Muscle of leg (tissue), 3 donors: ENCODE measurements at regions not wholly inside any gene's neighbourhood (a gene's known extent, or its start where the extent isn't known, plus 50 kb on each side); places are given as distances from the start of the nearest gene placed in this dataset.

Experiments
- DNase-seq: peaks from one replicate; pipeline ENCODE4 v3.0.0; 2013
- H3K27ac ChIP-seq: one replicate; pipeline ENCODE4 v1.5.1; 2013; ENCODE audit warnings: mild to moderate bottlenecking, low read length, control low read depth
- H3K27me3 ChIP-seq: one replicate; pipeline ENCODE4 v1.6.1; 2013; ENCODE audit warnings: low read length; ENCODE audit not compliant: control insufficient read depth, insufficient read depth
- H3K36me3 ChIP-seq: one replicate; pipeline ENCODE4 v1.6.1; 2013; ENCODE audit warnings: low read length; ENCODE audit not compliant: control insufficient read depth, insufficient read depth
- H3K4me1 ChIP-seq: one replicate; pipeline ENCODE4 v1.6.1; 2013; ENCODE audit warnings: low read length; ENCODE audit not compliant: control insufficient read depth, insufficient read depth
- H3K4me3 ChIP-seq: one replicate; pipeline ENCODE4 v1.5.1; 2013; ENCODE audit warnings: low read length, control low read depth
- H3K9me3 ChIP-seq: replicated peaks from 2 replicates; pipeline ENCODE4 v1.6.1; 2013; ENCODE audit warnings: low read depth, low read length; ENCODE audit not compliant: control insufficient read depth
- WGBS: methylation state at CpG from one replicate; pipeline ENCODE4 v1.1.5; 2013; ENCODE audit warnings: missing lambda C conversion rate; ENCODE audit not compliant: insufficient coverage; 5-methylcytosine and 5-hydroxymethylcytosine counted together

- 64% methylated on average over 4 of the region's 4 CpGs for WGBS
- Histone ChIP-seq H3K27ac (no peak overlapping the region), H3K36me3 (no peaks in the 10 kb centered on the region)
Measured at GRCh38 chr2:48826986-48827385, 71.5 kb upstream of the LHCGR start.

DNA sequence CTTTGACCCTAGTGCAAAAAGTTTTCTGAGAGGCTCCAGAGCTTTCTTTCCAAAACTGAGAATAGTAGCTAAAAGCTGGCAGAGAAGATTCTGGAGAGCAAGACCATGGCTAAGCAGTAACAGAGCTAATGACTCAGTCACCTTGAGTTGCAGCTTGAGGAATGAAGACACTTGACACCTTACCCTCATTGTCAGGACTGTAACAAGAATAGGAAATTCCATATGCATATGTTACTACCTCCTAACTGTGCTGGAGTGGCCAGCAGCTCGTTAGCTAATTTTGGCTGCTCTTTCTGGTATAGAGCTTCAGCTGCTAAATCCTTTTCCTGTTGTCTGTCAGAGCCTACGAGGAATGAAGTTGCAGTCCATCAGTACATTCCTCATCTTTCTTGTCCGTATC is 68.6 kb upstream of the LHCGR start:
- Histone ChIP-seq H3K4me1 (no peaks in the 10 kb centered on the region), H3K9me3 (no peaks in the 10 kb centered on the region), H3K36me3 (no peaks in the 10 kb centered on the region), H3K4me3 (no peak overlapping the region), H3K27ac (no peak overlapping the region), H3K27me3 (no peaks in the 10 kb centered on the region)
- WGBS: 50% methylated on average over 3 of the region's 3 CpGs
- no peak for DNase-seq

More at GRCh38 chr2:48826986-48827385, 71.5 kb upstream of the LHCGR start:
- Histone ChIP-seq H3K9me3 (no peaks in the 10 kb centered on the region), H3K27me3 (no peaks in the 10 kb centered on the region), H3K4me1 (no peaks in the 10 kb centered on the region), H3K4me3 (no peak overlapping the region)
- no peak for DNase-seq

DNA sequence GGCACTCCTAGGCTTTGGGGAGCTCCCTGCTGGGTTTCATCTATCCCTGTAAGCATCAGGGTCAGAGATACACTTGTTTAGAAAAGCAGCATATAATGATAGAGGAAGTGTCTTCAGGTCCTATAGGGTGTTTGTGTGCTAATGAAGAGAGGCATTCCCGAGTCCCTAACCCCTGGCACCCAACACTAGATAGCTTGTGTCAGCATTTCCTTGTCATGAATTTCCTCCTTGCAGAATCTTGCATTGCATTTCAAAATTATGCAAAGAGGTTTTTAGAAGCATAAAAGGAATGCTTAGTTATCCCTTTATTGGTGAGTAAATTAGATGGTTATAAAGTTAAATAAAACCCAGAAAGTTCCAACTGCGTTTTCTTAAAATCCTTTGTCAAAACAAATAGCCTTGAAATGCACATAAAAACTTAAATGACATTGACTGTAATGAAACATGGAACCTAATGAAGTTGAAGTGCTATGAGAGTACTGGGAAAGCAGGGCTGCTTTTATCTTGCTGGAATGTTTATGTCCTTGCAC is 63.7 kb upstream of the LHCGR start:
- H3K4me3 ChIP-seq: no peak overlapping the region
- H3K27me3 ChIP-seq: no peaks in the 10 kb centered on the region
- no peaks in the 10 kb centered on the region for H3K4me1 ChIP-seq
- H3K36me3 ChIP-seq: no peaks in the 10 kb centered on the region
- no CpG with 5 or more reads among the region's 2 CpGs for WGBS
- no peak for DNase-seq
- no peak overlapping the region for H3K27ac ChIP-seq
- no peaks in the 10 kb centered on the region for H3K9me3 ChIP-seq

GRCh38 chr2:48817355-48817754 is 61.8 kb upstream of the LHCGR start:
- Histone ChIP-seq H3K27me3 (no peaks in the 10 kb centered on the region), H3K27ac (no peak overlapping the region), H3K36me3 (no peaks in the 10 kb centered on the region), H3K4me3 (no peak overlapping the region), H3K9me3 (no peaks in the 10 kb centered on the region), H3K4me1 (no peaks in the 10 kb centered on the region)
- WGBS: no CpG with 5 or more reads among the region's 1 CpG
- no peak for DNase-seq

DNA sequence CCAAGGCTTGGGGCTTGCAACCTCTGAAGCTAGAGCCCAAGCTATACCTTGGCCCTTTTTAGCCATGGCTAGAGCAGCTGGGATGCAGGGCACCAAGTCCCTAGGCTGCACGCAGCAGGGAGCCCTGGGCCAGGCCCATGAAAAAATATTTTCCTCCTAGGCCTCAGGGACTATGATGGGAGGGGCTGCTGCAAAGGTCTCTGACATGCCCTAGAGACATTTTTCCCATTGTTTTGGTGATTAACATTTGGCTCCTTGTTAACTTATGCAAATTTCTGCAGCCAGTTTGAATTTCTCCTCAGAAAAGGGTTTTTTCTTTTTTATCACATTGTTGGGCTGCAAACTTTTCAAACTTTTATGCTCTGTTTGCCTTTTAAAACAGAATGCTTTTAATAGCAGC is 56.9 kb upstream of the LHCGR start:
- H3K27me3 ChIP-seq: no peaks in the 10 kb centered on the region
- no peak overlapping the region for H3K27ac ChIP-seq
- H3K36me3 ChIP-seq: no peaks in the 10 kb centered on the region
- no peaks in the 10 kb centered on the region for H3K4me1 ChIP-seq
- DNase-seq: no peak
- WGBS: no CpG with 5 or more reads among the region's 1 CpG
- H3K4me3 ChIP-seq: no peak overlapping the region
- no peaks in the 10 kb centered on the region for H3K9me3 ChIP-seq

- H3K27ac ChIP-seq: no peak overlapping the region
- no peak overlapping the region for H3K4me3 ChIP-seq
- no peaks in the 10 kb centered on the region for H3K27me3 ChIP-seq
- no peaks in the 10 kb centered on the region for H3K9me3 ChIP-seq
- WGBS: no CpG with 5 or more reads among the region's 1 CpG
- no peak for DNase-seq
- no peaks in the 10 kb centered on the region for H3K36me3 ChIP-seq
- no peaks in the 10 kb centered on the region for H3K4me1 ChIP-seq
Measured at GRCh38 chr2:48808311-48808710, 52.8 kb upstream of the LHCGR start.
